IPS-NIHi7 (cell line): ENCODE measurements at regions not wholly inside any gene's neighbourhood (a gene's known extent, or its start where the extent isn't known, plus 50 kb on each side); places are given as distances from the start of the nearest gene placed in this dataset.

Experiments used
- DNase-seq: peaks from one replicate; pipeline ENCODE4 v3.0.0; 2012; ENCODE audit warnings: mixed read lengths; ENCODE audit errors: extremely low spot score

- no peak for DNase-seq
These were observed 105.1 kb downstream of the TRMT11 start for GRCh38 chr6:126091466-126091865.

GRCh38 chr6:126093108-126093507 lies 106.8 kb downstream of the TRMT11 start:
- DNase-seq: no peak

GRCh38 chr6:126094411-126094810 lies 108.1 kb downstream of the TRMT11 start:
- DNase-seq: no peak

GRCh38 chr6:126100386-126100785 lies 114.0 kb downstream of the TRMT11 start:
- DNase-seq: no peak

- no peak for DNase-seq
These were observed 116.0 kb downstream of the TRMT11 start for GRCh38 chr6:126102358-126102757.

- DNase-seq: no peak
These were observed 117.7 kb downstream of the TRMT11 start for GRCh38 chr6:126103993-126104392.

GRCh38 chr6:126107475-126108166 lies 121.3 kb downstream of the TRMT11 start:
- peak; percentile 18 for DNase-seq

- DNase-seq: no peak
These were observed 124.4 kb downstream of the TRMT11 start for GRCh38 chr6:126110512-126111270.

GRCh38 chr6:126111327-126111726 lies 125.0 kb downstream of the TRMT11 start:
- DNase-seq: no peak

GRCh38 chr6:126112171-126112632 lies 125.9 kb downstream of the TRMT11 start:
- DNase-seq: no peak

- no peak for DNase-seq
These were observed 126.9 kb downstream of the TRMT11 start for GRCh38 chr6:126113261-126113660.

GRCh38 chr6:126117251-126117650 lies 130.9 kb downstream of the TRMT11 start:
- DNase-seq: no peak

GRCh38 chr6:126118058-126118755 lies 131.9 kb downstream of the TRMT11 start:
- DNase-seq: no peak

GRCh38 chr6:126118936-126119335 lies 132.6 kb downstream of the TRMT11 start:
- no peak for DNase-seq

- no peak for DNase-seq
These were observed 136.9 kb downstream of the TRMT11 start for GRCh38 chr6:126123226-126123625.

- DNase-seq: no peak
These were observed 141.3 kb downstream of the TRMT11 start for GRCh38 chr6:126127659-126128058.

GRCh38 chr6:126131246-126131645 lies 144.9 kb downstream of the TRMT11 start:
- no peak for DNase-seq

GRCh38 chr6:126133984-126134383 lies 147.6 kb downstream of the TRMT11 start:
- no peak for DNase-seq

GRCh38 chr6:126134491-126134890 lies 148.2 kb downstream of the TRMT11 start:
- no peak for DNase-seq

- no peak for DNase-seq
These were observed 153.7 kb downstream of the TRMT11 start for GRCh38 chr6:126140015-126140414.

GRCh38 chr6:126143761-126144251 lies 157.5 kb downstream of the TRMT11 start:
- DNase-seq: no peak

GRCh38 chr6:126145351-126145750 lies 159.0 kb downstream of the TRMT11 start:
- DNase-seq: no peak
